K562 (cell line): ENCODE measurements at regions not wholly inside any gene's neighbourhood (a gene's known extent, or its start where the extent isn't known, plus 50 kb on each side); places are given as distances from the start of the nearest gene placed in this dataset.

ENCODE experiments used
- ATAC-seq: fragments of 200-7000 bp; cut with Tn5 transposase; 3 replicates; pipeline ENCODE4 v1.9.1; 2020; ENCODE audit warnings: moderate library complexity
- BruUV-seq: library from RNA; stranded (reverse); fragments of 400-500 nt; replicated peaks from 2 replicates; lab custom pipeline; 2021; lab: Mats Ljungman, UMichigan
- CTCF ChIA-PET: fragments of 300-600 bp; formaldehyde crosslinking; extraction: SDS; loops from one replicate; lab custom pipeline; 2021; ENCODE audit warnings: low intra/inter-chr PET ratio; lab: Yijun Ruan, JAX
- POLR2A ChIA-PET: fragments of 300-600, 350-650 bp; sonication (Branson Sonifier 250); formaldehyde crosslinking; extraction: SDS; loops from one replicate; lab custom pipeline; 2021; ENCODE audit warnings: antibody characterized with exemption, inconsistent platforms; lab: Yijun Ruan, JAX
- DNase-seq, 4 experiments: peaks; one replicate each; pipeline versions ENCODE4 v3.0.0 to v3.0.0-alpha.2; 2011 to 2018; ENCODE audit warnings: low spot score in 3 of 4, mixed read lengths in 3 of 4; ENCODE audit errors: extremely low read depth in 1 of 4
- FAIRE-seq: peaks from 2 replicates; lab custom pipeline; 2011; peaks lifted over from hg19 to GRCh38; lab: Jason Lieb, UNC
- H2AFZ ChIP-seq: 2 replicates; pipeline ENCODE4 v1.6.0; 2011; ENCODE audit warnings: low read depth, low read length, control low read depth, inconsistent platforms
- H3K27ac ChIP-seq: fragments of 200-600 bp; 3 replicates; pipeline ENCODE4 v1.8.0; 2011; ENCODE audit warnings: low read depth, mild to moderate bottlenecking, control low read depth, inconsistent platforms, low read length, moderate library complexity, mixed read lengths; ENCODE audit errors: extremely low read depth
- H3K27me3 ChIP-seq, 2 experiments: fragments of 300-600 bp in 1 of 2; 2 replicates in 1 of 2; 3 replicates in 1 of 2; pipeline versions ENCODE4 v1.6.0 to v1.8.0; 2011; ENCODE audit warnings: inconsistent platforms in 2 of 2, low read length in 2 of 2, mild to moderate bottlenecking in 1 of 2, mixed read lengths in 1 of 2, moderate library complexity in 1 of 2; ENCODE audit not compliant: control insufficient read depth in 2 of 2, insufficient read depth in 2 of 2
- H3K36me3 ChIP-seq: fragments of 300-600 bp; 3 replicates; pipeline ENCODE4 v1.8.0; 2011; ENCODE audit warnings: mild to moderate bottlenecking, low read length, inconsistent platforms; ENCODE audit not compliant: control insufficient read depth, insufficient read depth
- H3K4me1 ChIP-seq, 2 experiments: fragments of 200-600 bp in 1 of 2; replicated peaks in 1 of 2; 2 replicates in 1 of 2; 3 replicates in 1 of 2; pipeline versions ENCODE4 v1.5.1 to v1.8.0; 2011; ENCODE audit warnings: inconsistent platforms in 2 of 2, low read length in 2 of 2, mild to moderate bottlenecking in 1 of 2, mixed read lengths in 1 of 2, moderate library complexity in 1 of 2; ENCODE audit not compliant: control insufficient read depth in 2 of 2, insufficient read depth in 2 of 2
- H3K4me2 ChIP-seq: 2 replicates; pipeline ENCODE4 v1.6.1; 2011; ENCODE audit warnings: low read length, control low read depth, inconsistent platforms, mixed read lengths; ENCODE audit not compliant: insufficient read depth
- H3K4me3 ChIP-seq: fragments of 200-600 bp; sonication (generic), shearing (Covaris generic); 2 replicates; pipeline ENCODE4 v1.5.1; 2016; ENCODE audit warnings: control low read depth, inconsistent platforms
- H3K79me2 ChIP-seq: fragments of 200-600 bp; 3 replicates; pipeline ENCODE4 v1.8.0; 2011; ENCODE audit warnings: low read length, inconsistent platforms; ENCODE audit not compliant: control insufficient read depth, insufficient read depth
- H3K9ac ChIP-seq, 2 experiments: 2 replicates each; pipeline versions ENCODE4 v1.6.0 to v1.6.1; 2011; ENCODE audit warnings: low read depth in 2 of 2, low read length in 2 of 2, control low read depth in 1 of 2, inconsistent platforms in 1 of 2, mild to moderate bottlenecking in 1 of 2, mixed read lengths in 1 of 2; ENCODE audit not compliant: insufficient read depth in 1 of 2
- H3K9me1 ChIP-seq: one replicate; pipeline ENCODE4 v1.6.0; 2011; ENCODE audit warnings: inconsistent platforms, mild to moderate bottlenecking, low read length, moderate library complexity; ENCODE audit not compliant: control insufficient read depth, insufficient read depth
- H3K9me3 ChIP-seq: replicated peaks from 2 replicates; pipeline ENCODE4 v1.5.1; 2011; ENCODE audit warnings: low read depth, low read length, inconsistent platforms; ENCODE audit not compliant: control insufficient read depth, insufficient read depth
- H4K20me1 ChIP-seq: replicated peaks from 2 replicates; pipeline ENCODE4 v1.6.1; 2011; ENCODE audit warnings: low read length, inconsistent platforms, mixed read lengths; ENCODE audit not compliant: control insufficient read depth, insufficient read depth
- BHLHE40 ChIP-seq: IDR thresholded peaks from 2 replicates; pipeline ENCODE4 v1.6.1; 2011; ENCODE audit warnings: low read length, improper control_type of control experiment
- CCNT2 ChIP-seq: IDR thresholded peaks from 2 replicates; pipeline ENCODE4 v1.6.1; 2011; ENCODE audit warnings: borderline replicate concordance, low read depth, mild to moderate bottlenecking, moderate library complexity, mixed read lengths, low read length; ENCODE audit not compliant: insufficient read length; ENCODE audit errors: extremely low read depth
- DIDO1 ChIP-seq: fragments of 450-650 bp; IDR thresholded peaks from 2 replicates; pipeline ENCODE4 v1.6.1; 2016; ENCODE audit warnings: low read depth, missing biosample characterization, missing genetic modification characterization
- HMG20B ChIP-seq: fragments of 250-450 bp; sonication (Bioruptor Pico); IDR thresholded peaks from 2 replicates; pipeline ENCODE4 v1.5.0; 2021; ENCODE audit warnings: mild to moderate bottlenecking
- KDM2B ChIP-seq: fragments of 250-450 bp; sonication (Bioruptor Pico); IDR thresholded peaks from 2 replicates; pipeline ENCODE4 v1.8.0; 2021; ENCODE audit warnings: mild to moderate bottlenecking, moderate library complexity
- NBN ChIP-seq: fragments of 450-650 bp; IDR thresholded peaks from 2 replicates; pipeline ENCODE4 v1.6.1; 2016; ENCODE audit warnings: low read depth, mild to moderate bottlenecking
- RBM25 ChIP-seq: fragments of 200-400 bp; formaldehyde crosslinking; IDR thresholded peaks from 2 replicates; pipeline ENCODE4 v1.6.1; 2018; ENCODE audit warnings: low read length, low read depth, moderate library complexity; ENCODE audit not compliant: severe bottlenecking
- SREBF1 ChIP-seq: fragments of 150-350 bp; IDR thresholded peaks from 2 replicates; pipeline ENCODE4 v1.6.1; 2014; ENCODE audit warnings: antibody characterized with exemption, low read depth, low read length, borderline replicate concordance
- TCF7 ChIP-seq: sonication (generic); IDR thresholded peaks from 2 replicates; pipeline ENCODE4 v1.6.1; 2016; ENCODE audit warnings: antibody characterized with exemption, borderline replicate concordance
- TEAD2 ChIP-seq: fragments of 450-650 bp; IDR thresholded peaks from 2 replicates; pipeline ENCODE4 v1.6.1; 2016; ENCODE audit warnings: missing genetic modification characterization, control low read depth, missing compliant biosample characterization
- ZC3H4 ChIP-seq: sonication (generic); formaldehyde crosslinking; IDR thresholded peaks from 2 replicates; pipeline ENCODE4 v1.9.0; 2021; ENCODE audit warnings: missing genetic modification reagents, borderline replicate concordance
- ZNF347 ChIP-seq: fragments of 450-650 bp; formaldehyde crosslinking; IDR thresholded peaks from 2 replicates; pipeline ENCODE4 v1.4.0; 2020; ENCODE audit warnings: low read depth, mild to moderate bottlenecking, moderate library complexity
- ZNF707 ChIP-seq: fragments of 250-450 bp; sonication (Bioruptor Pico); conservative IDR thresholded peaks from 2 replicates; pipeline ENCODE4 v1.8.0; 2022; ENCODE audit warnings: inconsistent platforms, mild to moderate bottlenecking, moderate library complexity
- WGBS: fragments of 100-300 bp; shearing (Covaris generic); methylation state at CpG from one replicate; pipeline ENCODE4 v1.1.6; 2016; ENCODE audit warnings: low coverage, mixed read lengths; ENCODE audit not compliant: insufficient coverage; ENCODE audit errors: missing lambda C conversion rate; 5-methylcytosine and 5-hydroxymethylcytosine counted together
- in situ Hi-C: fragments of 300-500 bp; cut with MboI; formaldehyde crosslinking; loops from 4 replicates; pipeline ENCODE4 v1.15.0; 2018; ENCODE audit warnings: inconsistent platforms, mixed read lengths
- intact Hi-C: fragments of 100-400 bp; cut with micrococcal nuclease; formaldehyde crosslinking; loops from 2 replicates; pipeline ENCODE4 v1.14.2; 2022
- TF ChIP-seq, protein P1 (sequence below): fragments of 450-650 bp; formaldehyde crosslinking; IDR thresholded peaks from 2 replicates; pipeline ENCODE4 v1.4.0; 2022; ENCODE audit warnings: missing genetic modification characterization
- TF ChIP-seq, protein P2 (sequence below): fragments of 450-650 bp; IDR thresholded peaks from 2 replicates; pipeline ENCODE4 v1.6.1; 2018; ENCODE audit warnings: mild to moderate bottlenecking, low read depth; ENCODE audit not compliant: partially characterized antibody

DNA sequence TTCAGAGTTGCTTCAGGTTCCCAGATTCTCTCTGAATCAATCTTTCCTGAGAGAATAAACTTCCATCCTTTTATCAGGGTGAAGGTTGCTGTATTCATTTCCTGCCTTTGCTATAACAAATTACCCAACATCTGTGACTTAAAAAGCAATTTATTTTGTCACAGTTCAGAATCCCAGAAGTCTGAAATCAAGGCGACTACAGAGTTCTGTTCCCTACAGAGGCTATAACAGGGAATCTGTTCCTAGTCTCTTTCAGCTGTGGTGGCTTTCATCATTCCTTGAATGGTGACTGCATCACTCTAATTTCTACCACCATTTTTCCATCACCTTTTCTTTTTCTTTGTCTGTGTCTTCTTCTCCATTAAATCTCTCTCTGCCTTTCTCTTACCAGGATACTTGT, 459.3 kb upstream of the PRR20A start (continued):
- TF ChIP-seq, protein P1, sequence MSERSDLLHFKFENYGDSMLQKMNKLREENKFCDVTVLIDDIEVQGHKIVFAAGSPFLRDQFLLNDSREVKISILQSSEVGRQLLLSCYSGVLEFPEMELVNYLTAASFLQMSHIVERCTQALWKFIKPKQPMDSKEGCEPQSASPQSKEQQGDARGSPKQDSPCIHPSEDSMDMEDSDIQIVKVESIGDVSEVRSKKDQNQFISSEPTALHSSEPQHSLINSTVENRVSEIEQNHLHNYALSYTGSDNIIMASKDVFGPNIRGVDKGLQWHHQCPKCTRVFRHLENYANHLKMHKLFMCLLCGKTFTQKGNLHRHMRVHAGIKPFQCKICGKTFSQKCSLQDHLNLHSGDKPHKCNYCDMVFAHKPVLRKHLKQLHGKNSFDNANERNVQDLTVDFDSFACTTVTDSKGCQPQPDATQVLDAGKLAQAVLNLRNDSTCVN (CRISPR knock-in tag): no peak
- TF ChIP-seq HMG20B (CRISPR knock-in tag) (no peak), SREBF1 (no peak), KDM2B (no peak), BHLHE40 (no peak)

DNA sequence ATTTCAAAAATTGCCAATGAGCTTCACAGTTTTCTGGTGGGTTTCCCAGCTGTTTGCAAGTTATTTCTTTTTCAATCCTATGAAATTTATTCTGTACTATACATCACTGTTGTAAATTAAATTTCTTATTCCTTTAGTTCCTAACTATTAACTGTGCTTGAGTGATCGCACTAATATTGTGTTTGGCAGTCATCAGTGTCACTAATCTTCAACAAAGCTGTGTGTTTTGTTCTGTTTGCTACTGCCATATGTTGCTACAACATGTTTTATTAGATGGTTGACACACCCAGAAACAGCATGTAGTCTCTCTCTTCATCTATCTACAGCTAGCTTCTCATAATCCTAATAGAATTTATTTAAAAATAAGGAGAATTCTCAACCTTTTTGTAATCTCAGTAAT, 453.6 kb upstream of the PRR20A start:
- H3K9ac ChIP-seq: no peak overlapping the region

More for the DNA sequence above, 453.6 kb upstream of the PRR20A start:
- H3K79me2 ChIP-seq: no peaks in the 10 kb centered on the region
- BruUV-seq: no TSS peak
- POLR2A ChIA-PET: no interaction called here
- no peaks in the 10 kb centered on the region for H4K20me1 ChIP-seq
- 0% methylated on average over 1 of the region's 1 CpG for WGBS
- TF ChIP-seq ZC3H4 (CRISPR knock-in tag) (no peak), TEAD2 (no peak), CCNT2 (no peak), RBM25 (no peak), TCF7 (no peak), NBN (no peak), ZNF347 (no peak), DIDO1 (tag) (no peak), ZNF707 (no peak)
- TF ChIP-seq, protein P2, sequence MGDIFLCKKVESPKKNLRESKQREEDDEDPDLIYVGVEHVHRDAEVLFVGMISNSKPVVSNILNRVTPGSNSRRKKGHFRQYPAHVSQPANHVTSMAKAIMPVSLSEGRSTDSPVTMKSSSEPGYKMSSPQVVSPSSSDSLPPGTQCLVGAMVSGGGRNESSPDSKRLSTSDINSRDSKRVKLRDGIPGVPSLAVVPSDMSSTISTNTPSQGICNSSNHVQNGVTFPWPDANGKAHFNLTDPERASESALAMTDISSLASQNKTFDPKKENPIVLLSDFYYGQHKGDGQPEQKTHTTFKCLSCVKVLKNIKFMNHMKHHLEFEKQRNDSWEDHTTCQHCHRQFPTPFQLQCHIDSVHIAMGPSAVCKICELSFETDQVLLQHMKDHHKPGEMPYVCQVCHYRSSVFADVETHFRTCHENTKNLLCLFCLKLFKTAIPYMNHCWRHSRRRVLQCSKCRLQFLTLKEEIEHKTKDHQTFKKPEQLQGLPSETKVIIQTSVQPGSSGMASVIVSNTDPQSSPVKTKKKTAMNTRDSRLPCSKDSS: no peak
- CTCF ChIA-PET: no interaction called here
- no peaks in the 10 kb centered on the region for H3K27me3 ChIP-seq
- H3K4me3 ChIP-seq: no peak overlapping the region
- in situ Hi-C loops (no loop called here), intact Hi-C loops (no loop called here)
- no peaks in the 10 kb centered on the region for H3K9me3 ChIP-seq
- ATAC-seq (no peak), FAIRE-seq (no peak), DNase-seq (no peak)
- no peak overlapping the region for H3K4me2 ChIP-seq
- no peak overlapping the region for H2AFZ ChIP-seq
- no peaks in the 10 kb centered on the region for H3K4me1 ChIP-seq
- no peaks in the 10 kb centered on the region for H3K36me3 ChIP-seq
- H3K27ac ChIP-seq: no peak overlapping the region
- H3K9me1 ChIP-seq: no peaks in the 10 kb centered on the region
